ENCODE measurements at regions not wholly inside any gene's neighbourhood (a gene's known extent, or its start where the extent isn't known, plus 50 kb on each side); places are given as distances from the start of the nearest gene placed in this dataset.

DNA sequence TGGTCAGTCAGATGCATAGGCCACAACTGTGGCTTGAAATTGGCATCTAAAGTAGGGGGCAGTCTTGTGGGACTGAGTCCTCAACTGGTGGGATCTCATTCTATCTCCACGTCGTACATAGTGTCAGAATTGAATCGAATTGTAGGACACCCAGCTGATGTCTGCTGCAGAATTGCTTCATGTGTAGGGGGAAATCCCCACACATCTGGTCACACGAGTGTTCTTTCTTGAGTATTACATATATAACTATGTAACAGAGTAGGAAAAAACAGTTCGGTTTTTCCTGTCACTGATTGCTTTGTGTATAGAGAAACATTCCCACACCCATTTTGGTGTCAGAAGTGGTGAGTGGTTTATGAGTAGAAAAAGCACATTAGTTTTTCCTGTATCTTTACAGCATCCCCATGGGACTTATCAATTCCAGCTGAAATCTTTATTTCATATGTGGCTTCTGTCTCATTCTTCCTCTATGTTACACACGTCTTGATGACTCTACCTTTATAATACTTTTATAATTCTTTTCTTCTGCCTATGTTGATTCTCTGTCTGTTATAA, 79.4 kb upstream of the PCGF5 start:
- TF ChIP-seq POLR2A (IDR thresholded peaks at IDR 0.05): no peak
- TF ChIP-seq, protein P1, sequence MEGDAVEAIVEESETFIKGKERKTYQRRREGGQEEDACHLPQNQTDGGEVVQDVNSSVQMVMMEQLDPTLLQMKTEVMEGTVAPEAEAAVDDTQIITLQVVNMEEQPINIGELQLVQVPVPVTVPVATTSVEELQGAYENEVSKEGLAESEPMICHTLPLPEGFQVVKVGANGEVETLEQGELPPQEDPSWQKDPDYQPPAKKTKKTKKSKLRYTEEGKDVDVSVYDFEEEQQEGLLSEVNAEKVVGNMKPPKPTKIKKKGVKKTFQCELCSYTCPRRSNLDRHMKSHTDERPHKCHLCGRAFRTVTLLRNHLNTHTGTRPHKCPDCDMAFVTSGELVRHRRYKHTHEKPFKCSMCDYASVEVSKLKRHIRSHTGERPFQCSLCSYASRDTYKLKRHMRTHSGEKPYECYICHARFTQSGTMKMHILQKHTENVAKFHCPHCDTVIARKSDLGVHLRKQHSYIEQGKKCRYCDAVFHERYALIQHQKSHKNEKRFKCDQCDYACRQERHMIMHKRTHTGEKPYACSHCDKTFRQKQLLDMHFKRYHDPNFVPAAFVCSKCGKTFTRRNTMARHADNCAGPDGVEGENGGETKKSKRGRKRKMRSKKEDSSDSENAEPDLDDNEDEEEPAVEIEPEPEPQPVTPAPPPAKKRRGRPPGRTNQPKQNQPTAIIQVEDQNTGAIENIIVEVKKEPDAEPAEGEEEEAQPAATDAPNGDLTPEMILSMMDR (IDR thresholded peaks at IDR 0.05): no peak

Data from body of pancreas (tissue), 4 donors.